OCI-LY7 (cell line): ENCODE measurements at regions not wholly inside any gene's neighbourhood (a gene's known extent, or its start where the extent isn't known, plus 50 kb on each side); places are given as distances from the start of the nearest gene placed in this dataset.

Experiments used
- BruUV-seq: library from RNA; stranded (reverse); fragments of 400-500 nt; replicated peaks from 2 replicates; lab custom pipeline; 2021; lab: Mats Ljungman, UMichigan
- CTCF ChIA-PET: fragments of 300-600 bp; sonication (Branson Sonifier 250); formaldehyde crosslinking; loops from one replicate; lab custom pipeline; 2022; ENCODE audit warnings: antibody characterized with exemption; ENCODE audit not compliant: unreplicated experiment; lab: Charles Lee
- POLR2A ChIA-PET: fragments of 300-600 bp; sonication (Branson Sonifier 250); formaldehyde crosslinking; loops from one replicate; lab custom pipeline; 2022; ENCODE audit warnings: antibody characterized with exemption; lab: Charles Lee
- DNase-seq: peaks from one replicate; pipeline ENCODE4 v3.0.0-alpha.2; 2015; ENCODE audit warnings: low spot score
- H2AFZ ChIP-seq: fragments of 200-600 bp; sonication (generic), shearing (Covaris generic); 2 replicates; pipeline ENCODE4 v1.6.1; 2014; ENCODE audit warnings: mild to moderate bottlenecking, antibody characterized with exemption, low read length, moderate library complexity
- H3K27ac ChIP-seq: fragments of 200-600 bp; sonication (generic); 2 replicates; pipeline ENCODE4 v1.5.1; 2014; ENCODE audit warnings: mixed run types, low read depth, mild to moderate bottlenecking, moderate library complexity, low read length, inconsistent platforms; ENCODE audit not compliant: poor library complexity, severe bottlenecking
- H3K36me3 ChIP-seq: fragments of 200-600 bp; sonication (generic); 2 replicates; pipeline ENCODE4 v1.6.1; 2014; ENCODE audit warnings: mild to moderate bottlenecking, antibody characterized with exemption, low read length, moderate library complexity, mixed read lengths; ENCODE audit not compliant: insufficient read depth
- H3K4me1 ChIP-seq: fragments of 200-600 bp; sonication (generic); 2 replicates; pipeline ENCODE4 v1.5.1; 2014; ENCODE audit warnings: mild to moderate bottlenecking, low read length; ENCODE audit not compliant: insufficient read depth, poor library complexity, severe bottlenecking
- H3K4me2 ChIP-seq: fragments of 200-600 bp; sonication (generic); 2 replicates; pipeline ENCODE4 v1.6.1; 2014; ENCODE audit warnings: mild to moderate bottlenecking, low read length
- H3K4me3 ChIP-seq: fragments of 200-600 bp; sonication (generic); 2 replicates; pipeline ENCODE4 v1.5.1; 2014; ENCODE audit warnings: mild to moderate bottlenecking, low read depth, low read length; ENCODE audit not compliant: poor library complexity, severe bottlenecking
- H3K79me2 ChIP-seq: fragments of 200-600 bp; sonication (generic); 2 replicates; pipeline ENCODE4 v1.6.1; 2016; ENCODE audit warnings: low read depth, mild to moderate bottlenecking, low read length, moderate library complexity, mixed read lengths; ENCODE audit not compliant: insufficient read depth
- H3K9me2 ChIP-seq: fragments of 200-600 bp; sonication (generic); 2 replicates; pipeline ENCODE4 v1.6.1; 2016; ENCODE audit warnings: mild to moderate bottlenecking, low read length, mixed read lengths; ENCODE audit not compliant: insufficient read depth
- H3K9me3 ChIP-seq: fragments of 200-600 bp; sonication (generic); 2 replicates; pipeline ENCODE4 v1.6.1; 2014; ENCODE audit warnings: mild to moderate bottlenecking, mixed run types, low read length, mixed read lengths
- H4K20me1 ChIP-seq: fragments of 200-600 bp; sonication (generic); 2 replicates; pipeline ENCODE4 v1.6.1; 2014; ENCODE audit warnings: mild to moderate bottlenecking, antibody characterized with exemption, low read length, moderate library complexity, mixed read lengths; ENCODE audit not compliant: insufficient read depth
- EZH2phosphoT487 ChIP-seq: fragments of 200-600 bp; sonication (generic); IDR thresholded peaks from 2 replicates; pipeline ENCODE4 v1.6.1; 2018; ENCODE audit warnings: low read depth, borderline replicate concordance, mild to moderate bottlenecking, mixed run types, antibody characterized with exemption, low read length, moderate library complexity, mixed read lengths
- intact Hi-C: fragments of 100-400 bp; cut with micrococcal nuclease; formaldehyde crosslinking; loops from one replicate; pipeline ENCODE4 v1.10.0; 2022; ENCODE audit not compliant: unreplicated experiment
- TF ChIP-seq, protein P1 (sequence below): fragments of 200-600 bp; sonication (generic); conservative IDR thresholded peaks from 2 replicates; pipeline ENCODE4 v1.5.1; 2014; ENCODE audit warnings: mild to moderate bottlenecking, antibody characterized with exemption, low read length, moderate library complexity, mixed read lengths

DNA sequence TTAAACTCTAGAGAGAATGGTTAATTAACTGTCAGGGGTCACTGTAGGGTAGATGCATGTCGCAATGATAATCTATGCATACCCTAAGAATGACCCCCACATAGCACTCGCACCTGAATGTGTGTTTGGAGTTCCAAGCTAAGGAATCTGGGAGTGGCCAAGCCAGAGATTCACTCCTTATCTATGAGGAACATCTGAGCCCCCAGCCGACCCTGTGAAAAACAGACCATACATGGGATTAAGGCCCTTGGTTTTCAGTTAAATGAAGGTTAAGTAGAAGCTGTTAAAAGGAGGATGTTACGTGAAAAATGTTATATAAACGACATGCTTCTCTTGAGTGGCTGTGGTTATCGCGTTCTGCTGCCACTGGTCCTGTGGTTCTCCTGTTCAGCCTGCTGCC, 147.2 kb downstream of the RELL1 start:
- Histone ChIP-seq H3K4me2 (no peak overlapping the region), H4K20me1 (no peaks in the 10 kb centered on the region), H3K4me1 (no peaks in the 10 kb centered on the region), H3K9me2 (no peaks in the 10 kb centered on the region), H3K79me2 (no peaks in the 10 kb centered on the region), H3K4me3 (no peak overlapping the region), H3K9me3 (no peaks in the 10 kb centered on the region), H3K36me3 (no peaks in the 10 kb centered on the region), H3K27ac (no peak overlapping the region), H2AFZ (no peak overlapping the region)
- intact Hi-C loops, result no loop called here
- no peak for TF ChIP-seq EZH2phosphoT487
- TF ChIP-seq, protein P1, sequence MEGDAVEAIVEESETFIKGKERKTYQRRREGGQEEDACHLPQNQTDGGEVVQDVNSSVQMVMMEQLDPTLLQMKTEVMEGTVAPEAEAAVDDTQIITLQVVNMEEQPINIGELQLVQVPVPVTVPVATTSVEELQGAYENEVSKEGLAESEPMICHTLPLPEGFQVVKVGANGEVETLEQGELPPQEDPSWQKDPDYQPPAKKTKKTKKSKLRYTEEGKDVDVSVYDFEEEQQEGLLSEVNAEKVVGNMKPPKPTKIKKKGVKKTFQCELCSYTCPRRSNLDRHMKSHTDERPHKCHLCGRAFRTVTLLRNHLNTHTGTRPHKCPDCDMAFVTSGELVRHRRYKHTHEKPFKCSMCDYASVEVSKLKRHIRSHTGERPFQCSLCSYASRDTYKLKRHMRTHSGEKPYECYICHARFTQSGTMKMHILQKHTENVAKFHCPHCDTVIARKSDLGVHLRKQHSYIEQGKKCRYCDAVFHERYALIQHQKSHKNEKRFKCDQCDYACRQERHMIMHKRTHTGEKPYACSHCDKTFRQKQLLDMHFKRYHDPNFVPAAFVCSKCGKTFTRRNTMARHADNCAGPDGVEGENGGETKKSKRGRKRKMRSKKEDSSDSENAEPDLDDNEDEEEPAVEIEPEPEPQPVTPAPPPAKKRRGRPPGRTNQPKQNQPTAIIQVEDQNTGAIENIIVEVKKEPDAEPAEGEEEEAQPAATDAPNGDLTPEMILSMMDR, result no peak
- CTCF ChIA-PET, result no interaction called here
- no peak for DNase-seq
- POLR2A ChIA-PET, result interaction anchor here (0.9 to 1.1 kb wide), 2 partner anchors 10 to 1025 kb away, joined by 3 to 4 read pairs; no protein-coding TSS in a partner anchor
- BruUV-seq, result no TSS peak

DNA sequence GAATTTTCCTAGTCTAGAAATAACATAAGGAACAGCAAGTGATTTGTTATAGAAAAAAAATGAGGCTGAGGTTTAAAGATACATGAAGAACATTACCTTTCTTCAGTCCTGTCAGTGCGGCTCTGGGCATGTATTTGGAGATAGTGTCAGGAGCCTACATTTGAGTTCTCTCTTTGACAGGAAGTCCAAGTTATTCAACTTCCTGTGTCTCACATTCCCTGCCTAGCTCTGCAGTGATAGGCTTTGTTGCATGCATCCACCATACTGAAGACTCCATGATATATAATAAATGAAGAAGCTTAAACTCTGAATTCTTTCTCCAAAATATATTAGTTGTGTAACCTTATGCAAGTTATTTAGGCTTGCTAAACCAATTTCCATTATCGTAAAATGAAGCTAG, 148.7 kb downstream of the RELL1 start:
- H3K4me1 ChIP-seq, result no peaks in the 10 kb centered on the region
- no TSS peak for BruUV-seq
- H3K27ac ChIP-seq, result no peak overlapping the region
- H3K9me2 ChIP-seq, result no peaks in the 10 kb centered on the region
- no peak overlapping the region for H3K4me3 ChIP-seq
- CTCF ChIA-PET, result no interaction called here
- no peaks in the 10 kb centered on the region for H3K9me3 ChIP-seq
- no peak for DNase-seq
- H3K4me2 ChIP-seq, result no peak overlapping the region
- H3K79me2 ChIP-seq, result no peaks in the 10 kb centered on the region
- H3K36me3 ChIP-seq, result no peaks in the 10 kb centered on the region
- intact Hi-C loops, result no loop called here
- H2AFZ ChIP-seq, result no peak overlapping the region
- no peaks in the 10 kb centered on the region for H4K20me1 ChIP-seq
- POLR2A ChIA-PET, result interaction anchor here (0.7 to 1.5 kb wide), 3 partner anchors 10 to 16 kb away, joined by 3 to 4 read pairs (median 3); no protein-coding TSS in a partner anchor
- TF ChIP-seq EZH2phosphoT487, result no peak
- TF ChIP-seq, protein P1, result no peak

DNA sequence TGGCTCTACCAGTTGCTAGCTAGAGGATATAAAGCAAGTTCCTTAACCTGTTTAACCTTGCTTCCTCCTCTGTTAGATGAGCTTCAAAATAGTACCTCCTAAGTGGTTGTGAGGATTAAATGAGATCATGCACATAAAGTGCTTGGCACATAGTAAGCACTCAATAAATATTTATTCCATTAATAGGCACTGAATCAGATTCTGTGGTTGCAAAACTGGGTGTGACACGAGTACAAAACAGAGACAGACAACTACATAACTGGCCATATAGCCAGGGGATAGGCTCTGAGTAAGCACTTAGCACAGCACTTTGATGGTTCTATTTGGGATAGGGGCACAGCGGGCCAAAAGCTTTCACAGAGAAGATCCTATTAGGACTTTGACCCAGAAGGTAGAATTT, 150.3 kb downstream of the RELL1 start:
- H3K36me3 ChIP-seq, result no peaks in the 10 kb centered on the region
- H3K4me2 ChIP-seq, result no peak overlapping the region
- H2AFZ ChIP-seq, result no peak overlapping the region
- no peaks in the 10 kb centered on the region for H3K79me2 ChIP-seq
- no peaks in the 10 kb centered on the region for H3K4me1 ChIP-seq
- intact Hi-C loops, result no loop called here
- no peak for DNase-seq
- no peaks in the 10 kb centered on the region for H3K9me2 ChIP-seq
- ChIA-PET CTCF (no interaction called here), POLR2A (no interaction called here)
- no peaks in the 10 kb centered on the region for H4K20me1 ChIP-seq
- no TSS peak for BruUV-seq
- TF ChIP-seq EZH2phosphoT487, result no peak
- TF ChIP-seq, protein P1, result no peak
- H3K4me3 ChIP-seq, result no peak overlapping the region
- no peak overlapping the region for H3K27ac ChIP-seq
- no peaks in the 10 kb centered on the region for H3K9me3 ChIP-seq
